Stimulated activated CD4-positive, alpha-beta T cell treated with anti-CD3 and anti-CD28 coated beads, Interleukin-12 subunit alpha, Interleukin-12 subunit beta, amount 100 ng/mL, for 24 hours (primary cell): ENCODE measurements at regions not wholly inside any gene's neighbourhood (a gene's known extent, or its start where the extent isn't known, plus 50 kb on each side); places are given as distances from the start of the nearest gene placed in this dataset.

ENCODE experiments used
- DNase-seq, 2 experiments: peaks; one replicate each; pipeline ENCODE4 v3.0.0-alpha.2; 2020; ENCODE audit warnings: low read depth in 2 of 2

DNA sequence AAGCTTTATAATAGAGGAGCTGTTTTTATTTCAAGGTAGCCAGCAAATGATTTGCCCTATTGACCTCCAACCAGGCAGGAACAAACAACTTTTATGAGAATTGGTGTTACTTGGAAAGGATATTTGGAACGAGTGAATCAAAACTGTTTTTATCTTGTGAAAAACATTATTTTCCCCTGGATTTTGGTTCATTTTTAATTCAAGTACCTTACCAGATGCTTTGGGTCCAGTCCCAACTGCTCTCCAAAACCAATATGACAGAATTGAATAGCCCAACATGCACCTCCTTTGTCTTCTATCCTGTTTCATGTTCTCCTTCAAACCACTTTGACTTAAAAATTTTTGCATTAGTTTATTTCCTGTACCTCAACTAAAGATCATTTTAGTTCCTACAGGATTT is 178.6 kb upstream of the RBMS1 start:
- DNase-seq: no peak

DNA sequence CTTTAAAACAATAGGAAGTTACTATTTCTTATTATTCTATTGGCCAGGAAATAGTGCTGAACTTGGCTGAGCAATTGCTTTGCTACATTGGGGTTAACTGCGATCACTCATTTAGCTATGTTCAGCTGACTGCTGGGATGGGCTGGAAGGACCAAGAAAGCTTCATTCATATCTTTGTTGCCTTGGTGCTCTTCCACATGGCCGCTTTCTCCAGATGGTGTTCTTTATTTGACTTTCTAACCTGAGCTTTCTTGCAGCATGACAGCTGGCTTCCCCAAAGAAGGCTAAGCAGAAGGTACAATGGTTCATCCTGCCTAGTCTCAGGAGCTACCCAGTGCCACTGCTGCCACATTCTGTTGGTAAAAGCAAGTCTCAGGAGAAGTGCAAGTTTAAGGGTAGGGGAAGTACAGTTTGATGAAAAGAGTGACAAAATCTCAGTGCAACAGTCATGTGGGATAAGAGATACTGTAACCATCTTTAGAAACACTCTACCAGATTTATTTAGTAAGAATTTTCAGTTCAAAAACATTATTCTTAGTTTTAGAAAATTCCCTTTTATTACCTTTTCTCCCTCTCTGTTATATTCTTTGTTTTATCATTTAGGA is 180.6 kb upstream of the RBMS1 start:
- no peak for DNase-seq

DNA sequence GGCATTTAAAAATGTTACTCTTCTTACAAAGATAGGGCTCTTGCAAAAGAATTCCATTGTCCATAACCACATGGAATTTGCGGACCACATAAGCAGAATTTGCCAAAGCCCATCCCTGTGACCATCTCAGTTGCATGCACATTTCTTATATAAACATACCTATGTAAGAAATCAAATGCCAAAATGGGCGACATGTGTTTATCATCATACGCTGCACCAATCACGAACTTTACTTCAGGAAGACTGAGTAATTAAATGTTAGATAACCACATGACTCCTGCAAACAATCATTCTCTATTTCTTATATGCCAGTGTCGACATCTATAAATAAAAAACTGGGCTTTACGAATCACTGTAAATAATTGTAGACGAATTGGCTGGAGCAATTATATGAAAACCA is 186.1 kb upstream of the RBMS1 start:
- DNase-seq: no peak

DNA sequence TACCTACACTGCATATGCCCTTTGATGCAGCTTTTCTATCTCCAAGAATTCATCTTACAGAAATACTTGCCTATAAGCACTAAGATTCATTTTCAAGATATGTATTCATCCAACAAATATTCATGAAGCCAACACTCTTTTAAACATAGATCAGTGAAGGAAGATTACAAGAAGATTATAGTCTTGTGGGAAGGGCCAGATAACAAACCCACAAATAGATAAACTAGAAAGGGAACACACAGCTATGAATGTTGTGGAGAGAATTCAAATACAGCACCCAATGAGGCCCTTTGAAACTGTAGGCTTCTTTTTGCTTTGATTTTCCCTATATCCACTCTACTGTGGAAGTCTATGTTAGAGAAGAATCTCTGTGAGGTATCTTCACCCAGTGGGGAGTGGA is 186.7 kb upstream of the RBMS1 start:
- DNase-seq: no peak

DNA sequence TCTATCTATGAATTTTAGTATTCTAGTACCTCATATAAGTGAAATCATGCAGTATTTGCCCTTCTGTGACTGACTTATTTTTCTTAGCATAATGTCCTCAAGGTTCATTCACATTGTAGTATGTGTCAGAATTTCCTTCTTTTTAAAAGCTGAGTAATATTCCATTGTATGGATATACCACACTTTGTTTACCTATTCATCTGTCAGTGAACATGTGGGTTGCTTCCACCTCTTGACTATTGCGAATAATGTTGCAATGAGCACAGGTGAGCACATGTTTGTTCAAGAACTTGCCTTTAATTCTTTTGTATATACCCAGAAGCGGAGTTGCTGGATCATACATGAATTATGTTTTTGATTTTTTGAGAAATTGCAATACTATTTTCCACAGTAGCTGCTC is 187.4 kb upstream of the RBMS1 start:
- DNase-seq: no peak

DNA sequence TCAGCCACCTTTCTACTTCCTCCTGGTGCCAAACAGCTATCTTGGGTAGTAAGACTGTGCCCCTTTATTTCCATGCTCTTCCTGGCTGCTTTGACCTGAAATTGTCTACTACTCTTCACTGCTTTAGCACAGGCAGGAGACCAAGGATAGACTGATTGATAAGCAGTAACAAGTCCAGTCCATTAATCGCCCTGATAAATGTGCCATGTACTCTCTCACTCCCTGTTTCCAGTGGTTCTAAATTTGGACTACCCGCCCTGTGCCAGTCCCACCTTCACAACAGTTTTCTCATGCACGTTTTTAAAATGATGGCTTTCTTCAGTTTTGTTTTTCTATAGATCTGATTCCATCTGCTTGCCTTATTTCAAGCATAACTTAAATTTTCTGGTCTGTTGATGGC is 189.6 kb upstream of the RBMS1 start:
- DNase-seq: no peak

DNA sequence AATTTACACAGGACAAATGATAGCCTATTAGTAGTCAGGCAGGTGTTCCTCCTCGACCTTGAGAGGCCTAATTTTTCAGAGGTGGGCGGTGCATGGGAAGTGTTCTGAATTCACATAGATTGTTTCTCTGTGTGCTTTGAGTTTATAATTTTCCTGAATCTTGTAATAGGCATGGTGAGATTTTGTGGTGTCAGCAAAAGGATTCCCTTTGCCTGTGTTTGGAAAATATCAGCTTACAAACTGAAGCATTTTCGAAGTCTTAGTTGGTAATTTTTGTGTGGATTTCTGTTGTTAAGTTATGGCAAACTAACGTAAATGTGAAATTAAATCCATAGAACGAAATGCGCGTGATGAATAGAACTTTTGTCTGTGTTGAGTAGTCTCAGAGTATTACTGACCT is 194.0 kb upstream of the RBMS1 start:
- no peak for DNase-seq

DNA sequence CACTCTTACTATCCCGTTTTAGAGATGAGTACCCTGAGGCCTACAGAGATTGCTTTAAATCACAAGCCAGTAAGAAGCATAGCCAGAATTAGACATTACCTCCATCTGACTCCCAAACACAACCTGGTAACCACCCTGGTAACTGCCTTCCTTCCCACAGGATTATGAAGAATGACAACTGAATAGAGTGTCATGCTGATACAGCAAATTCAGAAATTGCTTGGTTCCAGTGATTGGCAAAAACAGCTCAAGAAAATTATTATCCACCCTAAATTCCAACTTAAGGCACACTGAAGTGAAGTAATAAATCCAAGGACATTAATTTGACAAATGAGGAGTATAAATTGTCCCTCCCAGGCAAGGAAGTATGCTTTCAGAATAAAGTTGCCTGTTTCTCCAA is 195.8 kb upstream of the RBMS1 start:
- DNase-seq: no peak

DNA sequence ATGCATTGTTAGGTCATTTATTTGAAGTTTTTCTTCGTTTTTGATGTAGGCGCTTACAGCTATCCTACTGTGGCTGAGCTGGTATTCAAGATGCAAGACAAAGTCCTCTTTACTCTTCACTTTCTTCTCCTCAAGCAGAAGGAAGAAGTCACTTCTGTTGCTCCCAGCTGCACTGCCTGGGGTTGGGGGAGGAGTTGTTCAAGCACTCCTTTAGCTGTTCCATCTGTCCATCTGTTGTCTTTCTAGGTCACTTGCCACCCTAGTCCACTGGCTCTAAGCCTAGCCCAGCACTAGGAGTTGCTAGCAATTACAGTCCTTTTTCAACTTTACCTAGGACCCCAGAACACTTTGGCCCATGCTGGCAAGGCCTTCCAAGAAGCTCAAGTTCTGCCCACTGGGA is 200.6 kb upstream of the RBMS1 start:
- DNase-seq: no peak

DNA sequence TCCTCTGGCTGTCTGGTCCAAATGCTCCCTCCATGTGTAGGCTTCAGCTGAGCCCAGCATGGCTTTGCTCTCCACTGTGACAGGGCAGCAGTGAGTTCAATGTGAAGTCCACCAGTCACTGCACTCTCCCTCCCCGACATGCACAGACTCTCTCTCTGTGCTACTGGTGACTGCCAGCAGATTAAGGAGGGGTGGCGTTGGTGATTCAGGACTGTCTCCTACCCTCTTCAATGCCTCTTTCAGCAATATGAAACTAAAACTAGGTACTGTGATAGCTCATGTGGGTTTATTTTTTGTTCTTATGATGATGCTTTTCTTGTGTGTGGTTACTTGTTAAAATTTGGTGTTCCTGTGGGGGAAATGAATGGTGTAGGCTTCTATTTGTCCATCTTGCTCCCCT is 201.0 kb upstream of the RBMS1 start:
- DNase-seq: no peak

DNA sequence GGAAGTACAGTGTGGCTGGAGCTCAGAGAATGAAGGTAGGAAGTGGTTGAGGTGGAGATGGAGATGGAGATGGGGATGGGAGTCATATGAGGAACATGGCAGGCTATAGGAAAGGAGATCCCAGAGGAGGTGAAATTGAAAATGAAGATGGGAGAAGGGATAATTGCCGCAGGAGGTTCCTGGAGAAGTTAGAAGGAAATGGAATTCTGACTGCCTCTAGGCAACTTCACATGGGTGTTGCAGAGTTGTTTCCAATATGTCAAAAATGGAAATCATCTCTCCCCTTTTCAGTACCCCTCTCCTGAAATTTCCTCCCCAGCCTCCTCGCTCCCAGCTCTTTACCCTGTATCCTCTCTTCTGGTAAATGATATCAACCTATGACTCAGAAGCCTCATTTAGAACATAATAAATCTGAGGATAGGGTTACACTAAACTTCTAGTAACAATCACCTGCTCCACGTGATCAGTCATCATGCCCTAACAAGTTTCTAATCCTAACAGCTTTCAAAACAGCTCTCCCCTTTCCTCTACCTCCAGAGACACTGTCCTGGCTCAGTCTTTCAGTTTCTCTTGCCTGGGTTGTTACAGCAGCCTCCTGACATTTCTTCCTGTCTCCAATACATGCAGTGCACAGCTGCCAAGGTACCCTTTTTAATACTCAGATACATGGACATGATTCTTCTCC is 201.9 kb upstream of the RBMS1 start:
- no peak for DNase-seq

DNA sequence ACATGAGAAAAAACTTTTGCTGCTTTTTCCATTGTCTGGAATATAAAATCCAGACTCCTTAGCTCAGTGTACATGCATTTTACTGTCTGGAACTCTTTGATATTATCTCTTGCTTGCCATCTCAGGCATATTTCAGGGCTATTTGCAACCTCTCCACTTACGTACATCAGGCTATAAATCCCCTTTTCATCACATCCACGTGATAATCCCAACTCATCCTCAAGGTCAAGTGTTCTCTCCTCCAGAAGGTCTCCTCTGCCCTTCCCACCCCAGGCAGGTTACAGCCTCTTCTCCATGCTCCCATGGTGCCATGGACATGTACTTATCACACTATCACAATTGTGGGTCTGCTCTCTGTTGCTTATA is 202.5 kb upstream of the RBMS1 start:
- DNase-seq: no peak

DNA sequence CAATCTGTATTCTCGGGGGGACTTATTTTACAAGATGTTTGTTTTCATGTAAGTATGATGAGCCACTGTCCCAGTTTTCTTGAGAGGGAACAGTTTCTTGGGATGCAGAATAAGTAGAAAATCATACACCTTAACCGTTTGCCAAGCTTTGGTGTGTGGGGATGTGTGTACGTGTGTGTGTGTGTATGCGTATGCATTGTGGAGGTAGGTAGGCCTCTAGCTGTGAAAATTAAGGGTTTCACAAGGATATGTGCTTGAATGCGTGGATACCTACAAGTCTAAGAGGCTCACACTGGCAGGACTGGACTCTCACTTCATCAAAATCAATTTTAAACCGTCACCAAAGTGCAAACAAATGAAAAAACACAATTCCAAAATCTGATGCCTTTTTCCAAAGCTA is 204.2 kb upstream of the RBMS1 start:
- no peak for DNase-seq

DNA sequence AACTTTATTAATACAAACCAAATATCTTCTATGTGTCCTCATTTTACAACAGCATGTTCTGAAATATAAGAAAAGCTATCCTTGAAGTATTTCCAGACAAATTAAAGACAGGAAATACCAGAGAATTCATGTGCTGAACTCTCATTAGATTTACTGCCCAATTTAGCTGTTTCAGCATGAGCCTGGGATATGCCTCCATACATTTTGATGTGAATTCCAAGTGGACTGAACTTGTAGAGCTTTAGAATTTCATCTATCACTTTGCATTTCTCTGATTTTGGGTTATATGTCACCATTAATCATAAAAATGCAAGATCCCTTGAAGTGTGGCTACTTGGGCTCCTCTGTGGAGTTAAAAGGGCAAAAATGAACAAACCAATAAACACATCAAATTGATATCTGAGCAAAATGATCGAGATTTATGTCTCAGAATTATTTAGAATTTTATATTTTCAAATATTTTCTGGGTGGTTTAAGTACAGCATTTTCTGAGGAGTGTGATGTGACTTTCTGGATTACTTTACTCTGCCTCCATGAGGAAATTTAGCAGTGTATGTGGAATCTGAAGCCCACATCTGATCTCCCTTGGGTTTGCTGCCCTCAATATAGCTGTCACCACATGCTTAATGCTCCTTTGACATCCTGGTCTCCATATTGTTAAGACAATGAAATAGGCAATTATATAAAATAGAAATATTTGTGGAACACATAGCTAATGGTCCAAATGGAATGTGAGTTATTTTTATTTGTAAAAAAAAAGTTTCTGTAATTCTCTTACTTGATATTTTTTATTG is 206.6 kb upstream of the RBMS1 start:
- DNase-seq: no peak

DNA sequence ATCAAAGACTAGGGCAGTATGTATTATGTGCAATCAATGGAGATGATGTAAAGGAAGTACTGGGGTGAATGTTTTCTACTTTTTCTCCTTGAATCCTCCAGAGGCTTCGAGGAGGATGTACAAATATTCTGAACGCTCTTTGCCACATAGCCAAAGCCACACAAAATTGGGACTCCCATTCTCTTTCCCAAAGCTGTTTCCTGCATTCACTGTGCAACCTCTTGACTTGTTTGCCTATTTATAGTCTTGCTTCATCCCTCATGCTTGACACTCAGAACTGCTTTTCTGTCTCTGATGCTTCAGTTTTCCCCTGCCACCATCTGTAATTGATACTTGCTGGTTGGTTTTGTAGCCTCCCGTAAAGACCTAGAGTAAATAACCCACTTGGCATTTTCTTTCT is 208.2 kb upstream of the RBMS1 start:
- no peak for DNase-seq

DNA sequence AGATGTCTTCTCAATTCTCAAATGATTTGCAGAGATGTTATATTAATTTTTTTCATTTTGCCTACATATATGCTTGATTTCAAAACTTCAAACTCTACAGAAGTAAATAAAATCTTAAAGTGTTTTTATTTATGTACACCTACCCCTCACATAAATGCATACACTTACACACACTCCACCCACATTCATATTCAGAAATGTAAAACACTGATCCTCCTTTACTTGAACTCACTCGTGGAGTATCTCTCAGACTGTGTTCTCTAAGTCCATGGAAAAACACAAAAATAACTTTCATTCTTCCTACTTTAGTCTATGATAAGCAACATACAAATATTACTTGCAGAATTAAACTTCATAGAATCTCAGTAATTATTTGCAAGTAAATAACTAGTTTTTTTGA is 209.1 kb upstream of the RBMS1 start:
- no peak for DNase-seq

DNA sequence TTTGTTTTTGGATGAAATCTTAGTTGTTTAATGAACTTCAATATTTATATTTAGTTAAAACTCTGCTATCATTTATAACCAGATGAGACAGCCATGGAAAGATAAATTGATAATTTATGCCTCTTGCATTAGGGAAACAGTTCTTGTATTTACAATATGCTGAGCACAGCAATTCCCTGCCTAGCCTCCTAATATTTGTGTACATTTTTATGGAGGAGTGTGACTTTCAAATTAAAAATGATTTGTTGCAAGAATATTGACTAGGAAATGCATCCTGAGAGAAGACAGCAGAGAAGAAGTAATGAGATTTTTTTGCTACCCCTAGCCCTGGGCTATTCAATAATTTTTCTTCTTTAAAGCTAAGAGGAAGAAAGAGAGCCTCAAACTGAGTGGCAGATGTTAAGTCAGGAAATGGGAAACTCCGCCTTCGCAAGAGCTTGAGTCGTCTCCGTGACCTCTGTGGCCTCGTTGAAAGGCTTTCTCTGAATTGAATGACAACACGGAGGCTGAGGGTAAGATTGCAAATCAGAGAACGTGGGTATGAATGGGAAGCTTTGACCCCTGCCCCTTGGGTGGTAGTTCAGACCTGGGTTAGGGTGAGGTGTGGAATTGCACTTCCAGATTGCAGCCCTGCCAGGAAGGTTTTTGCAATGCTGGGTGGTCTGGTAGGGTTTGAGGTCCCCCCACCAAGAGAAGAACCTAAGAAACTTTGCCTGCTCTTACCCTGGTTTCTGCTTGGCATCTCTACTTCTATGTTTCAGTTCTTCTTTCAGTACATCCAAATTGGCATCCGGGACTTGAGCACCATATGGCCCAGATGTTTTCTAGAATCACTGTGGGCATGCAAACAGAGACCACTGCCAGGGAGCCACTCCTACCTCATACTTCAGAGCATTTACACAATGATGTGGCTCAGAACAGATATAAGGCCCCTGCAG is 210.3 kb upstream of the RBMS1 start:
- DNase-seq: peak in 1 of 2 experiments; percentile 3

DNA sequence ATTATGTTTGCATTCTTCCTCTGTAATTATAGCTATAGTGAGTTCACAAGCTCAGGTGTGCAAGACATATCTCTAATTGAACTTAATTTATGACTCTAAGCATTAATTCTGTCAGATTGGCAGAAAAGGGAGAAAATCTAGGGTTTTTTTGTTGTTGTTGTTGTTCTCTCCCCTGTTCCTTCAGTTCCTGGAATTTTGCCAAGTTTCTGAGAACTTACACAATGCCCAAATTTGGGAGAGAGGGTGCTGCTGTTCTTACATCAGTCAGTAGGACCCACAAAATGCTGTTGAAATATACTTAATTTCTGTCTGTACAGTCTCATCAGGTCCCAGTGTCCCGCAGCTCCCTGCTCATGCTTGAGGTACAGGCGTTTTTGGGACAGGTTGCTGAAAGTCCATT is 221.8 kb upstream of the RBMS1 start:
- no peak for DNase-seq

DNA sequence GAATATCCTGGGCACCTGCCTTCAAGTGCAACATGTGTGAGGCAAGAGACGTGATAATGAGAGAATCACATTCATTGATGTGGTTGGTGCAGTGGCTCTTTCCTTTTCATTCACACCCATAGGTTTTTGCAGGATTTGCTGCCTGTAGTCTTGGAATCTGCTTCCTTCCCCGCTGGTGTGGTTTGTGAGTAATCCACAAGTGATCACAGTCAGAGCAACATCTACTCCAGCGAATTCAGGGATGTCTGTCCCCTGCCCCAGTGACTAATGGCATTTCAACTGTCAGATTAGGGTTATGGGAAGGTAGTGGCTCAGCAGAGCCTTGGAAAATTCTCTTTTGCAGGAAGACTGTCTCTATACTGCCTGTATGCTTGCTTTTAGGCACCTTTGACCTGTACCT is 225.5 kb upstream of the RBMS1 start:
- DNase-seq: no peak

DNA sequence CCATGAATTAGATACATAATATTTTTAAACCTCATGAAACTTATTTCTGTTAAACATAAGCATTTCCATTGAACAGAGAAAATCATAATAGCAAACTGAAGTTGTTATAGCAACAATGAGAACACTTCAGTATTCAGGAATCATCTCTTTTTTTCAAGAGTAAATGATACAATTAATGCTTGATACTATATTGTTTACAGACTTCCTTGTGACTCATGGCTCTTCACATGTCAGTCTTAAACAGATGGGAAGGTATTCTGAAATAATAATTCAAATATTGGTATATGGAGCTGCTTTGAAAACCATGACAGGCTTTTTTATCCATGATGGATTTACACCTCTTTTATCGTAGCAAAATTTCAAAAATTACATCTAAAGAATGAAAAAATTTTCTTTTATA is 226.5 kb upstream of the RBMS1 start:
- DNase-seq: no peak

DNA sequence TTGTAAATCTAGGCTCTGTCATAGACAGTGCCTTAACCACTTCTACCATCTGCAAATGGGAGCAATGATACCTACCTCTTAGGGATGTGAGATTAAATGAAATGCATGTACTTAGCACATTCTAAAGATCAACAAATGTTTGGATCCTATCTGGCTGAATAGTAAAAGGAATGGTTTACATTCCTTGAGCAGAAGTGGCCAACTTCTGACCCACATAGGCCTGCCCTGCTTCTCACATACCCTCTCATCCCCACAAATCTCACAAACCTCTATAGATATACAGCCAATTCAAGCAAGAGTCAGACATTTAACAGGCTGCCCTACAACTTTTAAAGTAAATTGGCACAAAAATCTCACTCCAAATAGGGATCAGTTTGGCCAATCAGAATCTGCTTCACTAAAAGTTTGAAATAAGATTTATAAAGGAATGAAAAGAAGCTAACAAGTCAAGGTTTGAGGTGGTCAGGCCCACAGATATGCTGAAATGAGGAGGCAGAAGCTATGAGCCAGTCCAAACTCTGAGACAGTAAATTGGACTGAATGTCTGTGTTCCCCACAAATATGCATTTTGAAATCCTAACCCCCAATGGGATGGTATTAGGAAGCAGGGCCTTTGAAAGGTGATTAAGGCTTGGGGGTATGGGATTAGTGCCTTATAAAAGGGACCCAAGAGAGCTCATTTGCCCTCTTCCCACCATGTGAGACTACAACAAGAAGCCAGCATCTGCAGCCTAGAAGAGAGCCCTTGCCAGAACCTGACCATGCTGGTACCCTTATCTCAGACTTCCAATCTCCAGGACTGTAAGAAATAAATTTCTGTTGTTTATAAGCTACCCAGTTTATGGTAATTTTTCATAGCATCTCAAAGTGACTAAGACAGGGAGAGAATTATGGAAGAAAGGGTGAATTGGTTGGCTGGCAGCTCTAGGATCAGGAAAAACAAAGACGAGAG is 227.8 kb upstream of the RBMS1 start:
- DNase-seq: no peak
